ENCODE measurements at regions not wholly inside any gene's neighbourhood (a gene's known extent, or its start where the extent isn't known, plus 50 kb on each side); places are given as distances from the start of the nearest gene placed in this dataset.

DNA sequence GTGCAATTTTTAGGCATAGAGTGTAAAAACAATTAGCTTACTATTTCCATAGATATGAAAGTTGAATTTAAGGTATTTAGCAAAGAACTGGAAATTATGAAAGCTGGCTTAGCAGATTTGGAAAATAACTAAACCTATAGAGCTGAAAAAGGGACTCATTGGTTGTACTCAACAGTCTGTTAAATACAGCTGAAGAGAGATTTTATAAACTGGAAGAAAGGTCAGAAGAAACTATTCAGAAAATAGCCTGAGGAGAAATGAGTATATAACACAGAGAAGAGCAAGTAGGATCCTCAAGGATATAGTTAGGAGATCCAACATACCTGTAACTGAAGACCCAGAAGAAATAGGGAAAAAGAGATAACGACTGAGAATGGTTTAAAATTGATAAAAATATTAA lies 97.6 kb upstream of the SLIT3 start:
- no peak overlapping the region for H3K4me2 ChIP-seq (ENCODE audit: insufficient read depth in 1 of 2, low read depth in 2 of 2, low read length in 2 of 2)
- H3K9ac ChIP-seq (replicated peaks in 1 of 4; ENCODE audit: extremely low read depth in 1 of 4, low read depth in 3 of 4, low read length in 3 of 4) = no peak overlapping the region
- no peak overlapping the region for H3K27ac ChIP-seq (ENCODE audit: low read depth, low read length)
- H3K79me2 ChIP-seq (ENCODE audit: control insufficient read depth in 1 of 2, insufficient read depth in 2 of 2, low read length in 2 of 2) = no peaks in the 10 kb centered on the region
- H3K4ac ChIP-seq (replicated peaks; ENCODE audit: insufficient read length, low read depth, low read length) = no peak overlapping the region
- H2AFZ ChIP-seq (ENCODE audit: low read length) = no peak overlapping the region
- H2BK12ac ChIP-seq (ENCODE audit: low read depth, low read length) = no peak overlapping the region
- H2BK120ac ChIP-seq (replicated peaks; ENCODE audit: low read depth, low read length) = no peak overlapping the region
- no peaks in the 10 kb centered on the region for H3K36me3 ChIP-seq (ENCODE audit: control insufficient read depth in 2 of 4, insufficient read depth in 4 of 4, low read length in 3 of 4)
- no peak overlapping the region for H3K4me3 ChIP-seq (ENCODE audit: extremely low read depth in 1 of 4, insufficient read depth in 2 of 4, low read depth in 3 of 4, low read length in 4 of 4)
- no peak for TF ChIP-seq SIX5 (IDR thresholded peaks at IDR 0.05; ENCODE audit: low read depth, low read length)
- TF ChIP-seq SIRT6 (IDR thresholded peaks at IDR 0.05; ENCODE audit: low read length) = no peak
- TF ChIP-seq NANOG (IDR thresholded peaks at IDR 0.05; ENCODE audit: insufficient read depth, low read depth, low read length, poor library complexity, severe bottlenecking) = no peak
- no peak for TF ChIP-seq RBBP5 (IDR thresholded peaks at IDR 0.05; ENCODE audit: borderline replicate concordance, low read depth, low read length)
- no peak for TF ChIP-seq NRF1 (IDR thresholded peaks at IDR 0.05; ENCODE audit: low read depth, low read length)
- TF ChIP-seq, protein P1, sequence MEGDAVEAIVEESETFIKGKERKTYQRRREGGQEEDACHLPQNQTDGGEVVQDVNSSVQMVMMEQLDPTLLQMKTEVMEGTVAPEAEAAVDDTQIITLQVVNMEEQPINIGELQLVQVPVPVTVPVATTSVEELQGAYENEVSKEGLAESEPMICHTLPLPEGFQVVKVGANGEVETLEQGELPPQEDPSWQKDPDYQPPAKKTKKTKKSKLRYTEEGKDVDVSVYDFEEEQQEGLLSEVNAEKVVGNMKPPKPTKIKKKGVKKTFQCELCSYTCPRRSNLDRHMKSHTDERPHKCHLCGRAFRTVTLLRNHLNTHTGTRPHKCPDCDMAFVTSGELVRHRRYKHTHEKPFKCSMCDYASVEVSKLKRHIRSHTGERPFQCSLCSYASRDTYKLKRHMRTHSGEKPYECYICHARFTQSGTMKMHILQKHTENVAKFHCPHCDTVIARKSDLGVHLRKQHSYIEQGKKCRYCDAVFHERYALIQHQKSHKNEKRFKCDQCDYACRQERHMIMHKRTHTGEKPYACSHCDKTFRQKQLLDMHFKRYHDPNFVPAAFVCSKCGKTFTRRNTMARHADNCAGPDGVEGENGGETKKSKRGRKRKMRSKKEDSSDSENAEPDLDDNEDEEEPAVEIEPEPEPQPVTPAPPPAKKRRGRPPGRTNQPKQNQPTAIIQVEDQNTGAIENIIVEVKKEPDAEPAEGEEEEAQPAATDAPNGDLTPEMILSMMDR (IDR thresholded peaks at IDR 0.05; ENCODE audit: control extremely low read depth in 1 of 3, insufficient read depth in 1 of 3, low read depth in 1 of 3, low read length in 3 of 3) = no peak
- TF ChIP-seq BCL11A (IDR thresholded peaks at IDR 0.05; ENCODE audit: low read depth in 2 of 2, low read length in 2 of 2) = no peak
- no peak overlapping the region for H3K14ac ChIP-seq (ENCODE audit: insufficient read length)
- FAIRE-seq (no peak), DNase-seq (ENCODE audit: low read depth in 1 of 2, low spot score in 2 of 2) (no peak)
- no peak overlapping the region for H3K56ac ChIP-seq (replicated peaks; ENCODE audit: insufficient read length, low read depth, low read length)
- H4K8ac ChIP-seq (ENCODE audit: extremely low read depth, insufficient read depth, low read length) = no peak overlapping the region
- ChIA-PET POLR2A (ENCODE audit: partially characterized antibody) (no interaction called here), CTCF (ENCODE audit: partially characterized antibody) (no interaction called here)
- no peaks in the 10 kb centered on the region for H3K79me1 ChIP-seq (ENCODE audit: low read depth, low read length)
- no peaks in the 10 kb centered on the region for H3K4me1 ChIP-seq (replicated peaks in 1 of 4; ENCODE audit: control insufficient read depth in 3 of 4, insufficient read depth in 4 of 4, low read length in 3 of 4)
- no peak overlapping the region for H3K18ac ChIP-seq (ENCODE audit: extremely low read depth, low read length)
- H4K20me1 ChIP-seq (replicated peaks in 1 of 2; ENCODE audit: control insufficient read depth in 1 of 2, insufficient read depth in 2 of 2, low read length in 2 of 2) = no peaks in the 10 kb centered on the region
- H3K23ac ChIP-seq (ENCODE audit: insufficient read length) = no peak overlapping the region
- no peaks in the 10 kb centered on the region for H3K23me2 ChIP-seq (ENCODE audit: low read depth, low read length)
- H3K9me3 ChIP-seq (ENCODE audit: insufficient read depth in 2 of 2, low read depth in 1 of 2, low read length in 1 of 2) = peaks cover 0 to 5% of the 10 kb centered on the region in 2 experiments; a peak in 2 of 4 replicates
- no peak overlapping the region for H2BK15ac ChIP-seq (ENCODE audit: low read length)
- no peak overlapping the region for H2BK20ac ChIP-seq (ENCODE audit: low read length)
- H3K27me3 ChIP-seq (replicated peaks in 1 of 4; ENCODE audit: control insufficient read depth in 3 of 4, extremely low read depth in 1 of 4, insufficient read depth in 3 of 4, low read length in 3 of 4) = no peaks in the 10 kb centered on the region
- no peak overlapping the region for H2BK5ac ChIP-seq (ENCODE audit: low read depth, low read length)
- H4K91ac ChIP-seq (replicated peaks; ENCODE audit: insufficient read length, low read length) = no peak overlapping the region
- 81% methylated on average over 1 of the region's 1 CpG; no CpG with 5 or more reads in 1 of the 2 experiments for WGBS, 2 experiments (ENCODE audit: extremely low coverage in 1 of 2, insufficient coverage in 1 of 2, insufficient read length in 1 of 2, insufficient replicate concordance in 2 of 2, low coverage in 1 of 2, low lambda C conversion rate in 2 of 2, missing lambda C conversion rate in 1 of 2)
- no peak overlapping the region for H4K5ac ChIP-seq (ENCODE audit: insufficient read length, low read depth, low read length)
- H2AK5ac ChIP-seq (ENCODE audit: low read depth, low read length) = no peak overlapping the region

All from H1 (cell line).